ENCODE measurements at regions not wholly inside any gene's neighbourhood (a gene's known extent, or its start where the extent isn't known, plus 50 kb on each side); places are given as distances from the start of the nearest gene placed in this dataset.

DNA sequence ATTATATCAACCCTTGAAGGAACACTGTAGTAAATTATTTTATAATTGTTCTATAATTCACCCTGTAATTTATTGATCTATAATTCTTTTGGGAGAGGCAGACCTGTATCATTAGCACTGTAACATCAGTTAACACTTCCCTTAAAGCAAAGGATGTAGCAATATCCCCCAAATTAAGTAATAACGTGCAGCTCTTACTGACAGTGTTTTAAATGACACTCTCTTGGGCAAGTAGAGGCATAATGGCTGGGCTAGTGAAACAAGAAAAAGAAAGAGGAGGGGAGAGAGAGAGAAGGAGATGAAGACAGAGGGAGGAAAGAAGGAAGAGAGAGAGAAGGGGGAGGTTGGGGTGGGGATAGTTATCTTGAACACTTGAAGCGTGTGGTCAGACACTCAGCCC lies 161.0 kb upstream of the RNF32 start:
- DNase-seq (ENCODE audit: low spot score) = no peak

DNA sequence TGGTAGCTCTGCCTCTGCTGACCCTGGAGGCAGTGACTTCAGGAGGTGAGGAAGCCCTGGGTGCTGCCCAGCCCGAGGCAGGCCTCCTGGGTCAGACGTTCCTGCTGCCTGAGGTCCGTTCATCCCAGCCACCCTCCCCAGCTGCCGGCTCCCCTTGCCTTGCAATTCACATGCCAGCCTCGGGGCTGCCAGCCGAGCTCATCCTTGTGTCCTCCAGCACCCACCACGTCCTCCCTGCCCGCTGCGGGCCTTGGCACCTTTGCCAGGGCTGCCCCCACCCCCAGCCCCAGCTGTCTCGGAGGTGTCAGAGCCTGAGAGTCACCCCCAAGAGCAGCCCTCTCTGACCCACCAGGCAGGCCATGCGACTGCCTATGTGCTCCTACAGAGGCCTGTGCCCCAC lies 162.1 kb upstream of the RNF32 start:
- no peak for DNase-seq (ENCODE audit: low spot score)

DNA sequence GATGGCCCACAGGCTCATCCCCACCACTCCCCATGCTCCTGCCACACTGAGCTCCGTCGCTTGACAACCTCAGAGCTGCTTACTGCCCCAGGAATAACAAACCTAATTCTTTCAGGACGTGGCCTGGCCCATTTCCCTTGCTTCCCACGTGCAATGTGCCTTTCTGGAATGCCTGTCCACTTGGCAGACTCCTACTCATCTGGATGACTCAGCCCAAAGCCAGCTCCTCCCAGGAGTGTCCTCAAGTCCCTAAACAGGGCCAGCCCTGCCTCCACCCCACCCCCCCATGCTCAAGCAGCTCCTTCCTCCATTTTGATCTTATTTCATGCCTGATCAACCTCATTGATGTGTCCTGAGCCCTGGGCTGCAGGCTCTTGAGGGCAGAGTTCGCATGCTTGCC lies 164.9 kb upstream of the RNF32 start:
- no peak for DNase-seq (ENCODE audit: low spot score)

DNA sequence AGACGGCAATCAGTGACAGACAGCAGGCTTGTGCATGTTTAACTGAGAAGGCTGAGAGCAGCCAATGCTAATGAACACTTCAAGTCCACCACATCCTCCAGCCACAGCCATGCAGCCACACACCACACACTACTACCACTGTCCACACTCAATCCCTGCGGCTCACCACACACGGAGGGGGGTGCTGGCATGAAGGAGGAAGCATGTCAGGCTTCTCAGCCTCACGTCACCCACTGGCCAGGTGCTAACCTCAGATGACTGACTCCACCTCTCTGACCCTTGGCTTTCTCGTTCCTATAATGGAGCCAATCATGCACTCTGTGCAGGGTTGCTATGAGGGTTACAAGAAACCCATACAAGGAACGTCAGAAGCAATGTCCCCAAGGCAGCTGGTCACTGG lies 165.4 kb upstream of the RNF32 start:
- DNase-seq (ENCODE audit: low spot score) = no peak

DNA sequence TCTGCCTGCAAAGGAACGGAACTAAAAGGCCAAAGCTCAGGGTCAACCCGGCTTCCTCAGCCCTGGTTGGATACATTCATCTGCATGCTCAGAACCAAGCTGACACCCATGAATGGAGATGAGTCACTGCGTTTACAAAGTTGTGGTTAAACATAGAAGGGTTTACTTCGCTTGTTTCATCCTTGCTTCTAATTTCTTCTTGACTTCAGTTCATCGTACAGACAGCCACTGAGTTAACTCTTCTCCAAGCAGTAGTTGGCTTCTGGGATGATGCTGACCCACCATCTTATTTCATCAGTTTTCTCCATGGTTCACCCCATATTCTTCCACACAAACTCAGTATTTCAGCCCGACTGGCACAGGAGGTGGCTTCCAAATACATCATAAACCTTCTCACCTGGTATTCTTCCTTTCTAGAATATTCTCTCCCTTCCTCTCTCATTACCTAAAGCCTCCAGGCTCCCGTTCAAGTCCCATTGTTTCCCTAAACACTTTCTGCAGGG lies 166.3 kb upstream of the RNF32 start:
- DNase-seq (ENCODE audit: low spot score) = no peak

DNA sequence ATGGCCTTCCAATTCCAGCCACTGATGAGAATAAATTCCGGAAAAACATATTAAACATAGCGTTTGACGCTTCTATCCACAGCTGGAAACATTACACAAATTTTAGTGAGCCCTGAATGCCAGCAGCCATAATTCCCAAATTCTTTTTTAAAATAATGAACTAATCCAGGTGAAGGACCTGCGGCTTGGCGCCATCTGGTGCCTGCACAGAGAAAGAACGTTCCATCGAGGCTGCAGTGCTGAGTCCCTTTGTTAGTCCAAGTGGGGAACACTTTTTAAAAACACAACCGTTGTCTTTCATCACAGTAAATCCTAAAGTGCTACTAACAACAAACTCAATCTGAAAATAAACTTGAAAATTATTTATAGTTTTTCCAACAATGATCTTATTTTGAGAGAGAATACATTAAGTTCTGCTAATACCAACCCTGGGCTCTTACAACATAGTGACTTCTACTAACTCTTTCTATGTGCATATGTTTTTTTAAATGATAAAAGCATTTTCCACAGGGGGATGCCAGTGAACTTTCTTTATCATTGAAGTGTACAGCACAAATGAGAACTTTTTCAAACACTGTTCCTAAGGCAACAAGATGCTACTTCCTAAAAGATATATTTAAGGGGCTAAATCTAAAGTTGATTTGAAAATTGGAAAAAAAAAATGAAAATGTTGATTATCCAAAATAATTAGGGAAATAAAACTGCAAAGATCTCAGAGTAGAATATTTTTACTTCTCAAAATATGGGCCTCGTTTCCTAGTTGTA lies 166.9 kb upstream of the RNF32 start:
- peak; percentile 15 for DNase-seq (ENCODE audit: low spot score)

DNA sequence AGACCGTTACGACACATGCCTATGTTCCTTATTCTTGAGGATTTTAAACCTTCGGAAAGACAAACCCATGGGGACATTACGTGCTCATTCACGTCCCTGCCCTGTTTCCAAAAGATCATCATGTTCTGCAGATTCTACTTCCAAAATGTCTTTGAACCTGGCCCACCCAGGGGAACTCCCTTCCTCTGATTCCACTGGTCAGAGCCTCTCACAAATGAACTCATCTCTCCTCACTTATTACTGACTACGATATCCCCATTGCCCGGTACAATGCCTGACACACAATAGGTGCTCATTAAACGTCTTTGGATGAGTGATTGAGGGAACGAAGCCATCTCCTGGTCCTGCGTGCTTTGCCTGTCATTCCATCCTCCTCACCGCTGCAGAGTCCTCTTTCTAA lies 168.3 kb upstream of the RNF32 start:
- DNase-seq (ENCODE audit: low spot score) = no peak

DNA sequence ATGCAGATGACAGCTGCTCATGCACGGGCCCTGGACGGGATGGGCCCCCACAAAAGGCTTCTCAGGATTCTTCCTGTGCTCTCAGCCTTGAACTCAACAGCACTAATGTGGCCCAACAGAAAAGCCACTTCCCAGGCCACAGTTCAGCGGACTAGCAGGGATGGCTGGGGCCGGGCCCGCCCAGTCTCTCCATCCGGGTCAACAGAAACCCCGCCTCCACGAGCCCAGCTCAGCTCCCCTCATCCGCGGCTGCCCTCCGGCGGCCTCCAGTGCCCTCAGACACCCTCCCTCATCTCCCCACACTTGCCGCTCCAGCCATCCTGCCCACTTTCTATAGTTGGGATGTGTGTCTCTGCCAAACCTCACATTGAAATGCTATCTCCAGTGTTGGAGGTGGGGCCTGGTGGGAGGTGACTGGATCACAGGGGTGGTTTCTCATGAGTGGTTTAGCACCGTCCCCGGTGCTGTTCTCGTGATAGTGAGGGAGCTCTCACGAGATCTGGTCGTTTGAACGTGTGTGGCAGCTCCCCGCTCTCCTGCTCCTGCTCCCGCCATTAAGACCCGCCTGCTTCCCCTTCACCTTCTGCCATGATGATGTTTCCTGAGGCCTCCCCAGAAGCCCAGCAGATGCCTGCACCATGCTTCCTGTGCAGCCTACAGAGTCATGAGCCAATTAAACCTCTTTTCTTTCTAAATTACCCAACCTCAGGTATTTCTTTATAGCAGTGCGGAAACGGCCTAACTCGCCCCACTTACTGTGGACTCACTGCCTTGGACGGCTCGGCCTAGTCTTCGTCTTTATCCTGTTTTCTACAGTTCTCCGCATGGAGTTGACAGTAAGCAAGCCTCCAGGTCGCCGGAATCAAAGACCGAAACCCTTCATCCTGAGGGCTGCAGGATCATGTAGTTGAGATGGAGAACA lies 169.9 kb upstream of the RNF32 start:
- DNase-seq (ENCODE audit: low spot score) = no peak

DNA sequence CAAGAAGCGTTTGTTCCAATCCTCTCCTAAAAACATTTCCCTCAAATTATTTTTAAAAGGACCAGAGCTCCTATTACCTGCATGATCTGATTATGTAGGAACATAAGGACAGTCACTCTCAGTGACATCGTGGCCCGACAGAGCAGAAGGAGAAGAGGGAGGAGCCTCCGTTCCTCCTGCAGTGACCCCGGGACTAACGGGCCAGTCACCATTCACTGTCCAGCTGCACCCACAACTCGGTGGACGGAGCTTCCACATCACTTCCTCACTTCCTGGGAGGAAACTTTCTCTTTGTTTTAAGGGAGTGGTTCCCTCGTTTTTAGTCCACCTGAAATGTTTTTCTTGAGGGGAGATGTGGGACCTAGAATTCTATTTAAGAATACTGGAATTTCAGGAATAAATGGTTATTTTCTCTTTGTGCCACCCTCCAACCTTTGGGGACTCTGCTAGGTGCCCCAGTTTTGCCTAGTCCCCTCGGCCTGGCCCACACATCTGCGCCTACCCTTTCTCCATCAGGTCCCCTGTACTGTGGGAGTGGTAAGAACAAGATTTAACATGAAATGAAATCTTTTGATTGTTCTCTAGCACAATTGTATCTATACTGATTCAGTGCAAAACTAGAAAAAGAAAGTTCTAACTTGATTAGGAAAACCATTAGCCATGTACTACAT lies 173.5 kb upstream of the RNF32 start:
- no peak for DNase-seq (ENCODE audit: low spot score)

DNA sequence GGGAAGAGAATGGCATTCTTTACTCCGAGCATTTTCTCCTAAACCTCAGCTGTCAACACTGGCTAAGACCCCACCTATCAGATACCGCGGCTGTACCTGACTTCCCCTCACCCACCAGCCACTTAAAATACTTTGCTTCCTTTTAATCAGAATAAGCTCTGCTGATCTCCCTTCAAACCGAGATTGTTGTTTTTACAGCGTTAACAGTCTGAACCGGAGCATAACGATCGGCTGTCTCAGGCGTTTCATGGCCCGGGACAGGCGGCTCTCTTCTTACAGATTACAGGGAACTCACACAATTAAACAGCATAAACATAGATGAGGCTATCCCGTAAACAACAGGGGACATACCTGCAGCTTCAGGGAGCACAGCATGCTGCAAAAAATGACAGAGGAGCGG lies 174.3 kb upstream of the RNF32 start:
- no peak for DNase-seq (ENCODE audit: low spot score)

DNA sequence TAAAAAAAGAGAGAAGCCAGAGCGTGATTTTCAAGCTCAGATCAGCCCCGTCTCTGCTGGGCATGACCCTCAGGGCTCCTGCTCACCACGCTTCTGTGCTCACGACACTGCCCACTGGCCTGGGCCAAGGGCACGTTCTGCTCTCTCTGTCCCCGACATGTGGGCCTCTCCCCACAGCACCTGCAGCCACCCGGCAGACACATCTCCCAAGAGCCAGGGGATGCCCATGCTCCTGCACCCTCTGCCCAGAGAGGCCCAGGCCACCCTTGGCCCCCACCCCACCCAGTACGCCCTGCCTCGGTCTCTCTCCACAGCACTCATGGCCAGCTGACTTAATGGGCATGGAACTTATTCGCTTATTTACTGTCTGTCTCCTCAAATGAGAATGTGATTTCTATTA lies 175.4 kb upstream of the RNF32 start:
- DNase-seq (ENCODE audit: low spot score) = no peak

DNA sequence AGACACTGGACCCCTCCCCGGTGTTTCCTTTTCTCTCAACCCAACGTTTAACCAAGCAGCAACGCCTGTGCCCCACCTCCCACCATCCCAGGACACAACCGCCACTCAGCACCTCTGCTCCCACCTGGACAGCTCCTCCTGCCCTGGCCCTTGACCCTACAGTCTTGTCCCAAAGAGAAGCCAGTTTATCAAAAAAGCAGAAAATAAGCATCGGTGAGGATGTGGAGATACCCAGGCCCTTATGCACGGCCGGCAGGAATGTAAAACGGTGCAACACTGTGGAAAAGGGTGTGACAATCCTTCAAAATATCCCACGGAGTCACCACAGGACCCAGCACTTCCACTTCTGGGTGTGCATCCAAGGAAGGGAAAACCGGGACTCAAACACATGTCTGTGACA lies 176.2 kb upstream of the RNF32 start:
- DNase-seq (ENCODE audit: low spot score) = no peak

DNA sequence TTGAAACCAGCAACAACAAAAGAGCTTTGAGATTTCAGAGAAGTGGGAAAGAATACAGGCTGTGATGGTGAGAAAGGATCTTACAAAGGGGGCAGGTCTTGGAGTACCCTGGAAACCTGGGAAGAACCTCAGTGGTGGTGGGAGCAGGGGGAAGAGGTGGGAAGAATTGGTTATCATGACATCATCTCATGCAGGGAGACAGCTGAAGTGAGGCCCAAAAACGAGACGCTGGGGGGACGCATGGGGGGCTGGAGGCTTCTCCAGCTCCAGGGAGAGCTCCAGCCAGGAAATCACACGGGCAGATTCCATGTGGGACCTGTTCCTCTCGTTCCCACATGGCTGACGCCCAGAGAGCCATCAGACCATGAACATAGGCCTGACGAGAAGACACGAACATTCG lies 177.3 kb upstream of the RNF32 start:
- no peak for DNase-seq (ENCODE audit: low spot score)

DNA sequence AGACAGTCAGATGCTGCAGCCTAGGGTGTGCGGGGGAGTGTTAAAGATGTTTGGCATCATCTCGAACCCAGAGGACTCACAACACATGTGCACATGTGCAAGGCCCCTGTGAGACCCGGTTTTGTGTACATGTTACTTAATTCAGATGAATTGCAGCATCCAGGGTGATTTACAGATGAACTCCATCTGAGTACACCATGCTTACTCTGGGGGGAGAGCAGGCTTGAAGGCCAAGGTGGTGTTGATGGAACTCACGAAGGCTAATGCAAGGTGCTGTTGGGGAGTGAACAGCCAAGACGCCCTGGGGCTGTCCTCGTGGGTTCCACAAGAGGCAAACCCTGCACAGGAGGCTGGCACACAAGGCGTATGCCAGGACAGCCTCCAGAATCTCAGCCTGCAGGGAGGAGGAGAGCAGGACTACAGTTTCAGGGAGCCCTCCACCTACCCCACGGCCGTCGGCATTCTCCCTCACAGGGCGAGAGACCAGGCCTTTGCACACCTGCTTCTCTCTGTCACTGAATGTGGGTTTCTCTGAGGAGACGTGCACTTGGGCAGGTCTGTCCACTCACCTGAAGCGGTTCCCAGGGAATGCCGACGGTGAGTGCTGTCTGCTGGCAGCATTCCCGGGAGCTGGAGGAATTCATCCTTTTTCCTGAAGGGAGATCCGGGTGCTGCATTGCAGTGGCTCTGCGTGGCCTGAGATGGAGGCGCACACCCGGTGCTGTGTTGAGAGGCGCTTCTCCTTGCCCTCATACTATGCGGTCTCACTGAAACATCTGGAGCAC lies 178.5 kb upstream of the RNF32 start:
- no peak for DNase-seq (ENCODE audit: low spot score)

DNA sequence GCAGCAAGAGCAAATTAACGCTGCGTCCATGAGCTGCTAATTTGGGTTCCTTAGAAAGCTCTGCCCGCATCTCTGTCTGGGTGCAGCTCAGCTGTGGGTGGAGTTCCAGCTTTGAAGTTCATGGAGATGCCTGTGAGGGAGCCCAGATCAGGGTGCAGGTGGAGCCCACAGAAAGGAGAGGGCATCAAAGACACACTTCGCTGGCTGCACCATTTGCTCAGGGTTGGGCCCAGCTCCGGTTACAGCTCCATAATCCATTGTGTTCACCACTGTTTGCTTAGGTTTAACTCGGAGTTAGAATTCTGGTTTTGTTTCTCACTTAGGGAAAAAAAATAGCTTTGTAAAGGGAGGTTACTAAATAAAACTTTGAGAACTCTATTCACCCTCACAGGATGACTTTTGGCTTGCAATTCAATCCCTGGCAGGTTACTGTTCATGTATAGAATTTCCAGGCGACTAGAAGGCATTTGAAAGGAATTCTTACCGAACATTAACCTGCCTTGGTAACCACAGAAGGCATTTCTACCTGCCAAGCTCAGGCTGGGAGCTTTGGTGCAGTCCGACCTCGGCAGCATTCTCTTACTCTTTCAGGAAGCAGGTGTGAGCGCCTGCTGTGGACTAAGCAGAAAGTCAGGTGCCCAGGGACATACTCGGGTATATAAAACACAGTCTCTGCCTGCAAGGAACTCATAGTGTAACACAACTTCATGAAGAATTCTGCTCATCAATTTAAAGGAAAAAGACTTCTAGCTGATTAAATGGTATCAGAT lies 179.5 kb upstream of the RNF32 start:
- no peak for DNase-seq (ENCODE audit: low spot score)

DNA sequence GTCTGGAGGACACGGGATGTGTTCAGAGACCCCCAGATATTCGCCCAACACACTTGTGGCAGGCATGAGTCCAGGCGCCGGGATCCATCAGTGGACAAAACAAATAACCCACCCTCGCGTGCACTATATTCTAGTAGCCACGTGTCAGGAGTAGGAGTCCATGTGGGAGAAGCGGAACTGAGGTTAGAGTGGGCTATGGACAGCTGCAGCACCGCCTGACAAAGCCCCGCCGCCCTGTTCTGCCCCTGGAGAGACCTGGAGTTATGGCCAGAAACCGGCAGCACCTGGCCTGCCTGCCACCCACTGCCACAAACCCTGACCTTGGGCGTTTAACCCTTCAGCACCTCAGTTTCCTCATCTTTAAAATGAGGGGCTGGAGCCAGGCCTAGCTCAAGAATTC lies 181.0 kb upstream of the RNF32 start:
- DNase-seq (ENCODE audit: low spot score) = no peak

DNA sequence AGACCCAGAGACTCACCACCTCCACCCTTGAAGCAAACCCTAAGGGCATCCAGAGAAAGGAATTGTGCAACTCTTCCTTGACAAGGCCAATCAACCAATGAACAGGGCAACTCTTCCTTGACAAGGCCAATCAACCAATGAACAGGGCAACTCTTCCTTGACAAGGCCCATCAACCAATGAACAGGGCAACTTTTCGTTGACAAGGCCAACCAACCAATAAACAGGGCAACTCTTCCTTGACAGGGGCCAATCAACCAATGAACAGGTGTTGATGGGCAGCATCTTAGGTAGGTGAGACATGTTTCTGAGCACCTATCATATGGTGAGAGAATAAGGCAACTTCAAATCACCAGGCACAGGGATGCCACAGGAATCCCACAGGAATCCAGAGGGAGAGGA lies 181.5 kb upstream of the RNF32 start:
- DNase-seq (ENCODE audit: low spot score) = no peak

DNA sequence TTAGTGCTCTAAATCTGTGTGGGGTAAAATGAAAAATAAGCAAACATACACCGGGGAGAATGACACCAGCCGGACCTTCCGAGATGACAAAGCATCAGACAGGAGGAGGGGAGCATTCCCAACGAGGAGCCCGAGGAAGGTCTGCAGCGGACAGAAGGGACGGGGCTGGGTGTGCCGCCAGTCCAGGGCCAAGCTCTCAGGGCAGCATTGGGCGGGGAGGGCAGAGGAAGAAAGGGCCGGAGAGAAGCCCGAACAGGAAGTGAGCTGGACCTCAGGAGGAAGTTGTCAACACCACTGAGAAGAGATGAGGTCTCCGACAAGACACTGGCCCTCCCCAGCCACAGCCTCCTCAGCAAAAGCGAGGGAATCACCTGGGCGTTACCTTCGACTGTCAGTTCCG lies 182.6 kb upstream of the RNF32 start:
- no peak for DNase-seq (ENCODE audit: low spot score)

DNA sequence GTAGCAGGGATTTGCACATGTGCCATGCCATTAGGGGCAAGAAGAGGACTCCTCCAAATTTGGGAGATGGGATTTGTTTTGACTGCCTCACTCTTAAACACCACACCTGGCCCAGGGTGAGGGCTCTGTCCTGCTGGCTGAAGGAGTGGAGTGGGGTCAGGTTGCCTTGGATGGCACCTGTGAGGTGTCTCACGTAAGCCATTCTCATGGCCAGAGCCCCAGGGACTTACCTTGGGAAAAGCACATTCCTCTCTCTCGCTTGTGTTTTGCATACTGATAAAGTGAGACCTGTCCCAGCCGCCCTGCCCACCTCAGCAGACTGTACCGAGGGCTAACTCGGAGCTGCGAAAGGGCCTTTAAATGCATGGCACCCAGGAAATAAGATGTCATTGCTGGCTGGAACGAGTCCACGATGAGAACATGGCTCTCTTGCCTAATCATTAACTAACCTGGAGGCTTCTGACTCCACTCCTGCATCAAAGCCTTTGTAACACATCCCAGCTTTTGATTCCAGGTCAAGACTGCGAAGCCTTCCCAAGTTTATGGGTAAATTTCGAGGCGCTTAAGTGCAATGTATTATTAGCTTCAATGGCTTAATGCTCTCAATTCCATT lies 184.0 kb upstream of the RNF32 start:
- DNase-seq (ENCODE audit: low spot score) = no peak

DNA sequence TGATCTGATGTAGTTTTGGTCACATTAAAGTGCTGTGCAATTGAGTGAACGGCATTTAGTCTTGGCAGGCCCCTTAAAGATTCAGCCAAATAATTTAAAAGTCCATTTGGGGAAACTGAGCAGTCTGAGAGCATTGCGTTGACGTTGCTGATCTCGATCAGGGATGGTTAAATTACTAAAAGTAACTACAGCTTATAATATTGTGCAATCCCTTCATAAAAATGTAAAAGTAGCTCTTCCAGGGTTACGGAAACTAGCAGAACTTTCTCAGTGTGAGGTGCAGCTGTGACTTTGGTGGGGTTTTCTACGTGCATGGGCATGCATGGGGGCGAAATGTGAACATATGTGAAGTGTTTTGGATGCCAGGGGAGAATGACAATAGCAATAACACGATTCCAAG lies 184.5 kb upstream of the RNF32 start:
- DNase-seq (ENCODE audit: low spot score) = no peak

DNA sequence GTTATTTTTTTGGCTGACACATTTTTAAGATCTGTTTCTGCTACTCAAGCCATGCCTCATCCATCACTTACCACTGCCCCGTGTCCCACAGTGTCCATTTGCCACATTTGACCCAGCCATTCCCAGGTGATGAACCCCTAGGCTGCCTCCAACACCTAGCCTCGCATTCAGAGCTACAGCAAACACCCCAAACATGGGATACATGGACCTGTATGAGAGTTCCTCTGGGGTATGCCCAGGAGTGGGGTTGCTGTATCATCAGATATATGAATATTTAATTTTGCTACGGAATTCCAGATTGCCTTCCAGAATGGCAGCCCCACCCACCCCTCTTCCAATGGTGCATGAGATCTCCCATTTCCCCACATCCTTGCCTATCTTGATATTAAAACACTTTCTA lies 190.1 kb upstream of the RNF32 start:
- DNase-seq (ENCODE audit: low spot score) = no peak

All from activated CD4-positive, alpha-beta T cell treated with anti-CD3 and anti-CD28 coated beads, Interleukin-2, Interleukin-4, amounts not matched to agents 100 ng/mL and 50 ng/mL, durations not matched to agents 16 hours and 8 hours (primary cell).